GM12864 (cell line): ENCODE measurements at regions not wholly inside any gene's neighbourhood (a gene's known extent, or its start where the extent isn't known, plus 50 kb on each side); places are given as distances from the start of the nearest gene placed in this dataset.
"Not testable (repeated sequence)": the region's sequence is repeated elsewhere in the genome, so short reads cannot be mapped to it uniquely, and the experiment has no call there.

Experiments
- DNase-seq: peaks from one replicate; pipeline ENCODE4 v3.0.0-alpha.2; 2011; ENCODE audit warnings: low read depth
- H3K4me3 ChIP-seq: 2 replicates; pipeline ENCODE4 v1.5.1; 2011; ENCODE audit warnings: mild to moderate bottlenecking, low read depth, low read length, control low read depth
- TF ChIP-seq, protein P1 (sequence below): IDR thresholded peaks from 2 replicates; pipeline ENCODE4 v1.5.1; 2011; ENCODE audit warnings: low read depth, mild to moderate bottlenecking, moderate library complexity, low read length, control low read depth, inconsistent platforms; ENCODE audit errors: missing control alignments

- no peak for DNase-seq
These were observed 405.8 kb upstream of the SLC39A10 start for GRCh38 chr2:195251214-195251613.

DNA sequence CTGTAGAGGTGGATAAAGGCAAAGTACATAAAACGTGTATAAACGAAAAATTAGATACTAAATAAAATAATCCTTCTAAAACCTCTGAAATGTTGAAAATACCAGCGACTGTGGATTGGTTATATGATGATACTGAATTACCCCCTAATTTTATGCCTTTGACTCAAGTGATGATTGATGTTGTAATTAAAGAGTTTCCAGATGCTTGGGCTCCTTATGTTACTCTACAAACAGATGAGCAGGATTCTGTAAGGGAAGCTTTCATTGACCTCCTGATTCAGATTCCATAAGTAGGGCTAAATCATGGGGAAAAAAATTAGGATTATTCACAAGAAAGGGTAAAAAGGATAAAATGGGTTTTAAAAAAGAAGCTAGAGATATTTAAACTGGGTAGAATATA is 418.2 kb upstream of the SLC39A10 start:
- TF ChIP-seq, protein P1, sequence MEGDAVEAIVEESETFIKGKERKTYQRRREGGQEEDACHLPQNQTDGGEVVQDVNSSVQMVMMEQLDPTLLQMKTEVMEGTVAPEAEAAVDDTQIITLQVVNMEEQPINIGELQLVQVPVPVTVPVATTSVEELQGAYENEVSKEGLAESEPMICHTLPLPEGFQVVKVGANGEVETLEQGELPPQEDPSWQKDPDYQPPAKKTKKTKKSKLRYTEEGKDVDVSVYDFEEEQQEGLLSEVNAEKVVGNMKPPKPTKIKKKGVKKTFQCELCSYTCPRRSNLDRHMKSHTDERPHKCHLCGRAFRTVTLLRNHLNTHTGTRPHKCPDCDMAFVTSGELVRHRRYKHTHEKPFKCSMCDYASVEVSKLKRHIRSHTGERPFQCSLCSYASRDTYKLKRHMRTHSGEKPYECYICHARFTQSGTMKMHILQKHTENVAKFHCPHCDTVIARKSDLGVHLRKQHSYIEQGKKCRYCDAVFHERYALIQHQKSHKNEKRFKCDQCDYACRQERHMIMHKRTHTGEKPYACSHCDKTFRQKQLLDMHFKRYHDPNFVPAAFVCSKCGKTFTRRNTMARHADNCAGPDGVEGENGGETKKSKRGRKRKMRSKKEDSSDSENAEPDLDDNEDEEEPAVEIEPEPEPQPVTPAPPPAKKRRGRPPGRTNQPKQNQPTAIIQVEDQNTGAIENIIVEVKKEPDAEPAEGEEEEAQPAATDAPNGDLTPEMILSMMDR: no peak
- H3K4me3 ChIP-seq: no peak overlapping the region
- no peak for DNase-seq

More at GRCh38 chr2:195251214-195251613, 405.8 kb upstream of the SLC39A10 start:
- no peak overlapping the region for H3K4me3 ChIP-seq
- TF ChIP-seq, protein P1: no peak

GRCh38 chr2:195238379-195238778 is 418.6 kb upstream of the SLC39A10 start:
- no peak for DNase-seq
- TF ChIP-seq, protein P1: no peak
- H3K4me3 ChIP-seq: no peak overlapping the region

DNA sequence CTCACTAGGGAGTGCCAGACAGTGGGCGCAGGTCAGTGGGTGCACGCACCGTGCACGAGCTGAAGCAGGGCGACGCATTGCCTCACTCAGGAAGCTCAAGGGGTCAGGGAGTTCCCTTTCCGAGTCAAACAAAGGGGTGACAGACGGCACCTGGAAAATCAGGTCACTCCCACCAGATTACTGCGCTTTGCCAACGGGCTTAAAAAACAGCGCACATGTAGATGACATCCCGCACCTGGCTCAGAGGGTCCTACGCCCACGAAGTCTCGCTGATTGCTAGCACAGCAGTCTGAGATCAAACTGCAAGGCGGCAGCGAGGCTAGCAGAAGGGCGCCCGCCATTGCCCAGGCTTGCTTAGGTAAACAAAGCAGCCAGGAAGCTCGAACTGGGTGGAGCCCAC is 428.5 kb upstream of the SLC39A10 start:
- not testable (repeated sequence) for H3K4me3 ChIP-seq, DNase-seq

DNA sequence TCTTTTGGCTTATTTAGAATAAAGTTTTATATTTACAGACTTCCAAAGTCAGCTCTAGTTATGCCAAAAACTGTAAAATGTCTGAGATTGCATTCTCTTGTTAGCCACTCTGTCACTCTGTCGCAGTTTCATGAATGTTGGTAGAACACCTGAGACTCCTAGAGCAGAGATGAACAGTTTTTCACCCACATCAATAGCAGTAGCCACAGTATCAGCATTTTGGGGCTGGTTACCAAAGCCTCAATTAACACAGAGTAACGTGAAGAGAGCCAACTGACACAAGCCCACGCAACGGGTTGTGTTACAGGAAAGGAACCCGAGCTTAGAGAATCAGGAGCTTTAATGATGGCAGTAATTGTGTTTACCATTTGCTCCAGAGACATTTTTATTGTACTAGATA is 443.0 kb upstream of the SLC39A10 start:
- DNase-seq: no peak
- no peak overlapping the region for H3K4me3 ChIP-seq
- TF ChIP-seq, protein P1: no peak

GRCh38 chr2:195212586-195212985 is 444.4 kb upstream of the SLC39A10 start:
- no peak for DNase-seq
- TF ChIP-seq, protein P1: no peak
- H3K4me3 ChIP-seq: no peak overlapping the region

DNA sequence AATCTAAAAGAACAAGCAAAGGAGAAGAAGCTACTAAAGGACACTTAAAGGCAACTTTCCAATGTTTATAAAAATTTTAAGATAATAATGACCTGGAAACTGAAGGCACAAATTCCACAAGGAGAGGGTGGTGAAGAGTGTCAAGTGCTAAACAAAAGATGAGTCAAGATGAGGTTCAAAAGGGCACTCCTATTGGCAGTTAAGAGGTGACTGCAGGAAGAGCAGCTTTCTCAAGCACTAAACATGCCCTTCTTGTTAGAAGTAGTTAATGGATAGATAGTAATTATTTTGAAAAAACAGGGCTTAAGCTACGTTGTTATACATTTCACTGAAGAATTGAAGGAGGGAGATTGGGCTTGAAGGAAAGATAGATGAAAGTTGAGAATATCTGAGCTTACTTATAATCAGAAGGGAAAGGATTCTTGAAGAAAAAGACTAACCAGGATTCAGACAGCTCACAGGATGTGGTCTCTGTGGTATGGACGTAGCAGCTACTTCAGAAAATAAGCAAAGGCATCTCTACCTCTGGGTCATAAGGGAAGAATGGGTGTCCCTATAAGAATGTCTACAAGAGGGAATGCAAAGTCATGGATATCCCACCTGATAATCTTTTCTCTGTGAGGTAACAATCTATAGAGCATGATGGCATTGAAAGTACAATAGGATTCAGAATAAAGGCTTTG is 454.7 kb upstream of the SLC39A10 start:
- TF ChIP-seq, protein P1: no peak
- no peak for DNase-seq
- no peak overlapping the region for H3K4me3 ChIP-seq
